ENCODE measurements at regions not wholly inside any gene's neighbourhood (a gene's known extent, or its start where the extent isn't known, plus 50 kb on each side); places are given as distances from the start of the nearest gene placed in this dataset.

DNA sequence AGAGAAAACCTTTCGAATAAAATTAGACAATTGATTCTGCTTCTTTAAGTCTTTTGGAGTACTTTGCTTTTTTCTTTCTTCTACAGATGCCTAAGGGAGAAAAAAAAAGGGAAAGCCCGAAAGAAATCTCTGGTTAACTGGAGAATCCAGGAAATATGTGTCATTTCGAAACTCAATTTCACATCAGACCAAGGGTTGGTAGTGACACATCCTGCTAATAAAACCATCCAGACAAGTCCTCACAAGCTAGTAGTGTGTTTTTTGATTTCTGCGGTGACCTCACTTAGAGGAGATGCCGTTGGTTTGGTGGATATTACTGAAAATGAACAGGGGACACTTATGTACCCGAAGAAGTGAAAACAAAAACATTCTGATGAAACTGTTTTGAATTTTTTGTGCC, 726.5 kb upstream of the ADAMTS5 start:
- no peak overlapping the region for H3K27ac Mint-ChIP-seq (ENCODE audit: unreplicated experiment)
- TF ChIP-seq, protein P1, sequence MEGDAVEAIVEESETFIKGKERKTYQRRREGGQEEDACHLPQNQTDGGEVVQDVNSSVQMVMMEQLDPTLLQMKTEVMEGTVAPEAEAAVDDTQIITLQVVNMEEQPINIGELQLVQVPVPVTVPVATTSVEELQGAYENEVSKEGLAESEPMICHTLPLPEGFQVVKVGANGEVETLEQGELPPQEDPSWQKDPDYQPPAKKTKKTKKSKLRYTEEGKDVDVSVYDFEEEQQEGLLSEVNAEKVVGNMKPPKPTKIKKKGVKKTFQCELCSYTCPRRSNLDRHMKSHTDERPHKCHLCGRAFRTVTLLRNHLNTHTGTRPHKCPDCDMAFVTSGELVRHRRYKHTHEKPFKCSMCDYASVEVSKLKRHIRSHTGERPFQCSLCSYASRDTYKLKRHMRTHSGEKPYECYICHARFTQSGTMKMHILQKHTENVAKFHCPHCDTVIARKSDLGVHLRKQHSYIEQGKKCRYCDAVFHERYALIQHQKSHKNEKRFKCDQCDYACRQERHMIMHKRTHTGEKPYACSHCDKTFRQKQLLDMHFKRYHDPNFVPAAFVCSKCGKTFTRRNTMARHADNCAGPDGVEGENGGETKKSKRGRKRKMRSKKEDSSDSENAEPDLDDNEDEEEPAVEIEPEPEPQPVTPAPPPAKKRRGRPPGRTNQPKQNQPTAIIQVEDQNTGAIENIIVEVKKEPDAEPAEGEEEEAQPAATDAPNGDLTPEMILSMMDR (conservative IDR thresholded peaks at IDR 0.05) = no peak
- DNase-seq (ENCODE audit: low read depth, low spot score) = no peak
- peaks cover 3% of the 10 kb centered on the region for H3K4me1 Mint-ChIP-seq
- H3K36me3 Mint-ChIP-seq (ENCODE audit: low read depth) = peaks cover 2% of the 10 kb centered on the region
- H3K4me3 Mint-ChIP-seq = no peak overlapping the region
- no peaks in the 10 kb centered on the region for H3K27me3 Mint-ChIP-seq (ENCODE audit: low read depth)
- H3K9me3 Mint-ChIP-seq = peaks cover 2% of the 10 kb centered on the region

DNA sequence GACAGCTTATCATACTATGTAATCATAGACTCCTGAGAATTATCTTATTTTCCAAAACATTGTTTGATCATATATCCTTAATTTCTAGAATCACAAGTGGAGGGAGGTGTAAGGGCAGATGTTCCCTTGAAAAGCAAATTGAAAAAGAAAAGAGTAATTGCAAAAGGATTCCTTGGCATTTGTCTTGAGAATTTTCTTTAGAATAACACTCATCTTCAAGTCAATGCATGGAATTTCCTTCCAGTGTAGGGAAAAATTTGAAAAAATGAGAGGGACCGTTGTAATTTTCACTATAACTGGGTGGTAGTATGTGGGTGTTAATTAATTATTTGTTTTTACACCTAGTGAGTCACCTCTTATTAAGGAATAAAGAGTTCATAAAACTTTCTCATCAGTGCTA, 724.6 kb upstream of the ADAMTS5 start:
- DNase-seq (ENCODE audit: low read depth, low spot score) = no peak
- no peaks in the 10 kb centered on the region for H3K27me3 Mint-ChIP-seq (ENCODE audit: low read depth)
- no peak overlapping the region for H3K4me3 Mint-ChIP-seq
- no peak overlapping the region for H3K27ac Mint-ChIP-seq (ENCODE audit: unreplicated experiment)
- H3K4me1 Mint-ChIP-seq = peaks cover 3% of the 10 kb centered on the region
- H3K36me3 Mint-ChIP-seq (ENCODE audit: low read depth) = peaks cover 3% of the 10 kb centered on the region
- TF ChIP-seq, protein P1 (conservative IDR thresholded peaks at IDR 0.05) = no peak
- H3K9me3 Mint-ChIP-seq = peaks cover 7% of the 10 kb centered on the region

DNA sequence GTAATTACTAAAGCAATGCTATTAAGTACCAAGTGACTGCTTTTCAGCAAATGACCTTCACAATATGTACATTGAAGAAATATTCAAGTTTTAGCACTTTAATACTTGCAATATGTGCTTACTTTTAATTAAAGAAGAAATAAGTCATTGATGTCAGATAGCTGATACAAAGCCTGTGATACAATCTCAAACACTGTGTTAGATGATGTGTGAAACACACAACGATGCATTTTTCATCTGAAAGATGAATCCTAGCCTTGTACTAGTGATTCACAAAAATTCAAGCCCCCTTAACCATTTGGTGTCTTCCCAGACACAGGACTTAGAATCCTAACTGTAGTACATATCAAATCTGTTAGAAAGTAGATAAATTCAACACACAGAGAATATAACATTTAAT, 724.1 kb upstream of the ADAMTS5 start:
- H3K4me3 Mint-ChIP-seq = no peak overlapping the region
- H3K27ac Mint-ChIP-seq (ENCODE audit: unreplicated experiment) = no peak overlapping the region

DNA sequence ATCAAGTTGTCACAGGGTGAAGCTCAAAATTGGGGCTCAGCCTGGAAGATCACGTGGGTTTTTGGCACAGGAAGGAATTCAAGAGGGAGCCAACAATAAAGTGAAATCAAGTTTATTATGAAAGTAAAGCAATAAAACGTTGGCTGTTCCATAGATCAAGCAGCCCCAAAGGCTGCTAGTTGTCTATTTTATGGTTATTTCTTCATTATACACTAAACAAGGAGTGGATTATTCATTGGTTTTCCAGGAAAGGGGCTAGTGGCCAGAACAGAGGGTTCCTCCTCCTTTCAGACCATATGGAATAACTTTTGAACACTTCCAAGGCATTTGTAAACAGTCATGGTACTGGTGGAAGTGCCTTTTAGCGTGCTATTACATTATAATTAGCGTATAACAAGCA, 723.5 kb upstream of the ADAMTS5 start:
- H3K36me3 Mint-ChIP-seq (ENCODE audit: low read depth) = peaks cover 3% of the 10 kb centered on the region
- no peaks in the 10 kb centered on the region for H3K27me3 Mint-ChIP-seq (ENCODE audit: low read depth)
- TF ChIP-seq, protein P1 (conservative IDR thresholded peaks at IDR 0.05) = no peak
- H3K4me1 Mint-ChIP-seq = peaks cover 3% of the 10 kb centered on the region
- peaks cover 7% of the 10 kb centered on the region for H3K9me3 Mint-ChIP-seq
- no peak overlapping the region for H3K4me3 Mint-ChIP-seq
- no peak for DNase-seq (ENCODE audit: low read depth, low spot score)
- H3K27ac Mint-ChIP-seq (ENCODE audit: unreplicated experiment) = no peak overlapping the region

More for the DNA sequence above, 724.1 kb upstream of the ADAMTS5 start:
- TF ChIP-seq, protein P1 (conservative IDR thresholded peaks at IDR 0.05) = no peak
- Mint-ChIP-seq H3K4me1 (peaks cover 3% of the 10 kb centered on the region), H3K9me3 (peaks cover 7% of the 10 kb centered on the region), H3K27me3 (ENCODE audit: low read depth) (no peaks in the 10 kb centered on the region), H3K36me3 (ENCODE audit: low read depth) (peaks cover 3% of the 10 kb centered on the region)
- no peak for DNase-seq (ENCODE audit: low read depth, low spot score)

DNA sequence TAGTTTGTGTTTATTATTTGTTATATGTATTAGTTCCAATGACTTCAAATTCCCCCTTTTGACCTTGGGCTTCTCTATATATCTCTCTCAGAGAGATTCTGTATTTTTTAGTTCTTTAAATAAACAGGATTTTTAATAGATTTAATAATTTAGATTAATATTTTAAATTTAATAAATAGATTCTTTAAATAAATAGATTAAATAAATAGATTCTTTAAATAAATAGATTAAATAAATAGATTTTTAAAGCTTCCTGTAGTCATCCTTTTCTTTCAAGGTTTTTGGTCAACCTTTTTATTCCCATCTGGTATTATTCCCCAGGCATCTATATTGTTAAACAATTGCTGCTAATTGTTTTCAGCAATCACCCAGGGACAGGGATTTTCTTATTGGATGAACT, 721.9 kb upstream of the ADAMTS5 start:
- peaks cover 3% of the 10 kb centered on the region for H3K36me3 Mint-ChIP-seq (ENCODE audit: low read depth)
- no peaks in the 10 kb centered on the region for H3K27me3 Mint-ChIP-seq (ENCODE audit: low read depth)
- H3K9me3 Mint-ChIP-seq = peaks cover 7% of the 10 kb centered on the region
- H3K4me3 Mint-ChIP-seq = no peak overlapping the region
- TF ChIP-seq, protein P1 (conservative IDR thresholded peaks at IDR 0.05) = no peak
- H3K27ac Mint-ChIP-seq (ENCODE audit: unreplicated experiment) = no peak overlapping the region
- DNase-seq (ENCODE audit: low read depth, low spot score) = no peak
- H3K4me1 Mint-ChIP-seq = no peaks in the 10 kb centered on the region

DNA sequence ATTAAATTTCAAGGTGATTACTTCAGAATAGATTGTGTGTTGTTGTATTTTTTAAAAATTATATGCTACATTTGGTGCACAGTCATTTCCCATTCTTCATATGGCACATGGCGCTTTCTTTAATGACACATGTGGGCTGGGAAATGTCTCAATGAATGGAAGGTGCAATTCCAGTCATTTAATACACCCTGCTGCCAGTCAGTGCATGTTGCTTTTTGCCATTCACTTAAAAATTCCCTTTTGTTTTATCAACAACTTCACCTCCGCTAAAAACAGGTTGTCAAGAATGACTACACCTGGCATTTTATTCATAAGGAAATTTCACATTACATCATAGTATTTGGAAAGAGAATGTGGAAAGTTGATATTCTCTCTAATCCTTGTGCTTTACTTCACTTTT, 716.4 kb upstream of the ADAMTS5 start:
- H3K4me3 Mint-ChIP-seq = no peak overlapping the region
- peaks cover under 1% of the 10 kb centered on the region for H3K36me3 Mint-ChIP-seq (ENCODE audit: low read depth)

More for the DNA sequence above, 716.4 kb upstream of the ADAMTS5 start:
- Mint-ChIP-seq H3K4me1 (no peaks in the 10 kb centered on the region), H3K9me3 (peaks cover 4% of the 10 kb centered on the region), H3K27me3 (ENCODE audit: low read depth) (no peaks in the 10 kb centered on the region), H3K27ac (ENCODE audit: unreplicated experiment) (no peak overlapping the region)
- no peak for DNase-seq (ENCODE audit: low read depth, low spot score)
- TF ChIP-seq, protein P1 (conservative IDR thresholded peaks at IDR 0.05) = no peak

All from neural crest cell (in vitro differentiated cells).